ENCODE measurements at regions not wholly inside any gene's neighbourhood (a gene's known extent, or its start where the extent isn't known, plus 50 kb on each side); places are given as distances from the start of the nearest gene placed in this dataset.

- H3K36me3 ChIP-seq (ENCODE audit: control insufficient read depth in 4 of 4, insufficient read depth in 4 of 4, low read length in 4 of 4): no peaks in the 10 kb centered on the region
- ATAC-seq (ENCODE audit: insufficient read depth, low FRiP score): no peak
- WGBS, 2 donors: 69 to 76% methylated on average over 1 of the region's 1 CpG
- H3K4me1 ChIP-seq (ENCODE audit: control insufficient read depth in 5 of 5, insufficient read depth in 5 of 5, low read length in 5 of 5): no peaks in the 10 kb centered on the region
- TF ChIP-seq CTCF (IDR thresholded peaks at IDR 0.05; ENCODE audit: control extremely low read depth, extremely low read depth): no peak
- DNase-seq: no peak
- no peak overlapping the region for H3K27ac ChIP-seq (ENCODE audit: low read depth in 1 of 2, low read length in 1 of 2)
- H3K9me3 ChIP-seq (ENCODE audit: control insufficient read depth in 4 of 4, insufficient read depth in 3 of 4, low read length in 3 of 4): no peaks in the 10 kb centered on the region
- H3K9ac ChIP-seq (ENCODE audit: insufficient read depth in 1 of 2, low read length in 2 of 2): no peak overlapping the region
- no peaks in the 10 kb centered on the region for H3K27me3 ChIP-seq (ENCODE audit: control insufficient read depth in 3 of 3, insufficient read depth in 3 of 3, low read length in 2 of 3)
- no peak overlapping the region for H3K4me3 ChIP-seq
Measured at GRCh38 chr4:43943998-43944397, 504.6 kb downstream of the KCTD8 start.

DNA sequence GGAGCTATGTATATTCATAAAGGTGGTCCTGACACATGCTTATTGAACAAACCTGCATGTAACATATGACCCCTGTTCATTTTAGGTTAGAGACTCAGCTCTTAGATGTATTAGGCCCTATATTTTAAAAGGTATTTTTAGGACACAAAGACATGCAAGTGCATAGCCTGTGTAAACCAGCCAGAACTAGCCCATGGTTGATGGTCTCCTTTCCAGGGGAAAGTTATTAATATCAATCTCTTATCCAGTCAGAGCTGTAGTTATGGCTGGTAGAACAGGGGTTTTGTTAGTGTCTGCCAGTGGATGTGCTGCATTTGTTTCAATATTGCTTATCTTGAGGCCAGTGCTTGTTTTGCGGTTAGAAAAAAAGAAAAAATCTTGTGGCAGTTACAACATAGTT is 488.6 kb downstream of the KCTD8 start:
- 62 to 73% methylated on average over 1 of the region's 1 CpG for WGBS, 2 donors
- peak in 1 of 3 donors; percentile 1 for DNase-seq
- H3K4me3 ChIP-seq: no peak overlapping the region
- H3K4me1 ChIP-seq (ENCODE audit: control insufficient read depth in 5 of 5, insufficient read depth in 5 of 5, low read length in 5 of 5): no peaks in the 10 kb centered on the region
- no peak for TF ChIP-seq CTCF (IDR thresholded peaks at IDR 0.05; ENCODE audit: control extremely low read depth, extremely low read depth)
- no peaks in the 10 kb centered on the region for H3K36me3 ChIP-seq (ENCODE audit: control insufficient read depth in 4 of 4, insufficient read depth in 4 of 4, low read length in 4 of 4)
- no peaks in the 10 kb centered on the region for H3K9me3 ChIP-seq (ENCODE audit: control insufficient read depth in 4 of 4, insufficient read depth in 3 of 4, low read length in 3 of 4)
- ATAC-seq (ENCODE audit: insufficient read depth, low FRiP score): no peak
- H3K27ac ChIP-seq (ENCODE audit: low read depth in 1 of 2, low read length in 1 of 2): no peak overlapping the region
- H3K9ac ChIP-seq (ENCODE audit: insufficient read depth in 1 of 2, low read length in 2 of 2): no peak overlapping the region
- H3K27me3 ChIP-seq (ENCODE audit: control insufficient read depth in 3 of 3, insufficient read depth in 3 of 3, low read length in 2 of 3): no peaks in the 10 kb centered on the region

DNA sequence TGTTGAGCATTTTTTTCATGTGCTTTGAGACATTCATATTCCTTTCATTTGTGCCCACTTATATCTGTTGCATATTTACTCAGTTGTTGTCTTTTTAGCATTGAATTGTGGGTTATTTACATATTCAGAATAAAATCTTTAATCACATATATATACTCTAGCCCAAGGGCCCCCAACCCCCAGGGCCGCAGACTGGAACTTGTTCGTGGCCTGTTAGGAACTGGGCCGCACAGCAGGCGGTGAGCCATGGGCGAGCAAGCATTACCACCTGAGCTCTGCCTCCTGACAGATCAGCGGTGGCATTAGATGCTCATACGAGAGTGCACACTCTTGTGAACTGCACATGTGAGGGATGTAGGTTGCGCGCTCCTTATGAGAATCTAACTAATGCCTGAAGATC is 480.6 kb downstream of the KCTD8 start:
- Histone ChIP-seq H3K9me3 (ENCODE audit: control insufficient read depth in 4 of 4, insufficient read depth in 3 of 4, low read length in 3 of 4) (no peaks in the 10 kb centered on the region), H3K27ac (ENCODE audit: low read depth in 1 of 2, low read length in 1 of 2) (no peak overlapping the region), H3K4me3 (no peak overlapping the region), H3K36me3 (ENCODE audit: control insufficient read depth in 4 of 4, insufficient read depth in 4 of 4, low read length in 4 of 4) (no peaks in the 10 kb centered on the region), H3K4me1 (ENCODE audit: control insufficient read depth in 5 of 5, insufficient read depth in 5 of 5, low read length in 5 of 5) (no peaks in the 10 kb centered on the region), H3K27me3 (ENCODE audit: control insufficient read depth in 3 of 3, insufficient read depth in 3 of 3, low read length in 2 of 3) (no peaks in the 10 kb centered on the region), H3K9ac (ENCODE audit: insufficient read depth in 1 of 2, low read length in 2 of 2) (no peak overlapping the region)
- no peak for DNase-seq
- WGBS, 2 donors: 93 to 97% methylated on average over 9 of the region's 9 CpGs
- TF ChIP-seq CTCF (IDR thresholded peaks at IDR 0.05; ENCODE audit: control extremely low read depth, extremely low read depth): no peak
- no peak for ATAC-seq (ENCODE audit: insufficient read depth, low FRiP score)

DNA sequence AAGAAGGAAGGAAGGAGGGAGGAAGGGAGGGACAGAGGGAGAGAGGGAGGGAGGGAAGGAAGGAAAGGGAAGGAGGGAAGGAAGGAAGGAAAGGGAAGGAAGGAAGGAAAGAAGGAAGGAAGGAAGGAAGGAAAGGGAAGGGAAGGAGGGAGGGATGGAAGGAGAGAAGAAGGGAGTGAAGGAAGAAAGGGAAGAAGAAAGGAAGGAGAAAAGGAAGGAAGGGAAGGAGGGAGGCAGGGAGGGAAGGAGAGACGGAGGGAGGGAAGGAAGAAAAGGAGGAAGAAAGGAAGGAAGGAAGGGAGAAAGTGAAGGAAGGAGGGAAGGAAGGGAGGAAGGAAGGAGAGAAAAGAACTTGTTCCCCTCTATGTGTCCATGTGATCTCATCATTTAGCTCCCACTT is 465.0 kb downstream of the KCTD8 start:
- Histone ChIP-seq H3K4me1 (ENCODE audit: control insufficient read depth in 5 of 5, insufficient read depth in 5 of 5, low read length in 5 of 5) (peaks cover 0 to 4% (median 0%) of the 10 kb centered on the region in 5 donors), H3K27me3 (ENCODE audit: control insufficient read depth in 3 of 3, insufficient read depth in 3 of 3, low read length in 2 of 3) (no peaks in the 10 kb centered on the region), H3K4me3 (no peak overlapping the region), H3K9ac (ENCODE audit: insufficient read depth in 1 of 2, low read length in 2 of 2) (no peak overlapping the region), H3K9me3 (ENCODE audit: control insufficient read depth in 4 of 4, insufficient read depth in 3 of 4, low read length in 3 of 4) (peaks cover 0 to 3% (median under 1%) of the 10 kb centered on the region in 4 donors), H3K36me3 (ENCODE audit: control insufficient read depth in 4 of 4, insufficient read depth in 4 of 4, low read length in 4 of 4) (no peaks in the 10 kb centered on the region), H3K27ac (ENCODE audit: low read depth in 1 of 2, low read length in 1 of 2) (no peak overlapping the region)
- TF ChIP-seq CTCF (IDR thresholded peaks at IDR 0.05; ENCODE audit: control extremely low read depth, extremely low read depth): no peak
- ATAC-seq (ENCODE audit: insufficient read depth, low FRiP score) (no peak), DNase-seq (no peak)
- WGBS, 2 donors: 71 to 75% methylated on average over 1 of the region's 1 CpG

Measured in lung (tissue), 11 donors.